Thyroid gland (tissue), 4 donors: ENCODE measurements at regions not wholly inside any gene's neighbourhood (a gene's known extent, or its start where the extent isn't known, plus 50 kb on each side); places are given as distances from the start of the nearest gene placed in this dataset.

Source experiments
- DNase-seq, 2 donors: peaks; one replicate each; pipeline ENCODE4 v3.0.0-alpha.2; 2019
- H3K27ac ChIP-seq, 3 donors: fragments of 200-600 bp; sonication (generic); 1 replicate in 2 of 3; 2 replicates in 1 of 3; pipeline ENCODE4 v1.5.1; 2016 to 2019; ENCODE audit warnings: mild to moderate bottlenecking in 1 of 3, moderate library complexity in 1 of 3
- H3K27me3 ChIP-seq: fragments of 200-600 bp; sonication (generic); one replicate; pipeline ENCODE4 v1.5.1; 2019
- H3K36me3 ChIP-seq, 2 donors: fragments of 200-600 bp; sonication (generic); one replicate each; pipeline ENCODE4 v1.5.1; 2016 to 2019
- H3K4me1 ChIP-seq, 2 donors: fragments of 200-600 bp; sonication (generic); one replicate each; pipeline ENCODE4 v1.5.1; 2017 to 2019
- H3K4me3 ChIP-seq, 3 donors: fragments of 200-600 bp; sonication (generic); replicated peaks in 1 of 3; 1 replicate in 2 of 3; 2 replicates in 1 of 3; pipeline ENCODE4 v1.5.1; 2016; ENCODE audit warnings: mild to moderate bottlenecking in 1 of 3
- H3K9me3 ChIP-seq: fragments of 200-600 bp; sonication (generic); one replicate; pipeline ENCODE4 v1.5.1; 2017
- POLR2A ChIP-seq, 2 donors: fragments of 450-650 bp; IDR thresholded peaks; one replicate each; pipeline ENCODE4 v1.6.1; 2017; ENCODE audit warnings: antibody characterized with exemption in 2 of 2, mild to moderate bottlenecking in 2 of 2, moderate library complexity in 1 of 2
- WGBS, 2 donors: methylation state at CpG; one replicate each; pipeline ENCODE4 v1.1.5; 2017; 5-methylcytosine and 5-hydroxymethylcytosine counted together
- intact Hi-C: fragments of 100-400 bp; cut with DNase I; formaldehyde crosslinking; loops from one replicate; pipeline ENCODE4 v1.15.1; 2023
- TF ChIP-seq, protein P1 (sequence below), 6 experiments: fragments of 200-600 bp in 3 of 6; fragments of 450-650 bp in 3 of 6; sonication (generic) in 3 of 6; IDR thresholded peaks; one replicate each; pipeline ENCODE4 v1.5.1; 2016 to 2019; ENCODE audit warnings: antibody characterized with exemption in 6 of 6, mild to moderate bottlenecking in 2 of 6, inconsistent platforms in 1 of 6, moderate library complexity in 1 of 6

DNA sequence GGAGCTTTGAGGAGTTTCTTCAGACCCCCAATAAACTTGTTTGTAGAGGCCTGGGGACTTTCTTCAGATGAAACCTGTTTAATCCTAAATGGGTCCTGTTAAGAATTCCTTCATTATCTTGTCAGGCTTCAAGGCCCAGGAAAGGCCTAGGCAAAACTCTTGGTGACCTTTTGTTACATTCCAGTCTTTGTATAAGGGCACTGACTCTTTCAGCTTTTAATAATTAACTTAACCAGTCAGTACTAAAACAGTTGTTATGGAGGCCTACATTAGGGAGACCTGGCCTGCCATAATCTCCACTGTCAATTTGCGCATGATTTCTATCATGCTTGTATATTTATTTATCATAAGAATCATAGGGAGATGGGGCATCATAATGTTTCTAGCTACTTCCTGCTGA is 110.2 kb downstream of the FCRL5 start:
- 95 to 97% methylated on average over 1 of the region's 1 CpG for WGBS, 2 donors
- Histone ChIP-seq H3K4me3 (no peak overlapping the region), H3K27ac (no peak overlapping the region), H3K36me3 (no peaks in the 10 kb centered on the region), H3K4me1 (no peaks in the 10 kb centered on the region), H3K9me3 (no peaks in the 10 kb centered on the region), H3K27me3 (no peaks in the 10 kb centered on the region)
- intact Hi-C loops, result no loop called here
- no peak for DNase-seq
- no peak for TF ChIP-seq POLR2A (IDR thresholded peaks at IDR 0.05)
- TF ChIP-seq, protein P1, sequence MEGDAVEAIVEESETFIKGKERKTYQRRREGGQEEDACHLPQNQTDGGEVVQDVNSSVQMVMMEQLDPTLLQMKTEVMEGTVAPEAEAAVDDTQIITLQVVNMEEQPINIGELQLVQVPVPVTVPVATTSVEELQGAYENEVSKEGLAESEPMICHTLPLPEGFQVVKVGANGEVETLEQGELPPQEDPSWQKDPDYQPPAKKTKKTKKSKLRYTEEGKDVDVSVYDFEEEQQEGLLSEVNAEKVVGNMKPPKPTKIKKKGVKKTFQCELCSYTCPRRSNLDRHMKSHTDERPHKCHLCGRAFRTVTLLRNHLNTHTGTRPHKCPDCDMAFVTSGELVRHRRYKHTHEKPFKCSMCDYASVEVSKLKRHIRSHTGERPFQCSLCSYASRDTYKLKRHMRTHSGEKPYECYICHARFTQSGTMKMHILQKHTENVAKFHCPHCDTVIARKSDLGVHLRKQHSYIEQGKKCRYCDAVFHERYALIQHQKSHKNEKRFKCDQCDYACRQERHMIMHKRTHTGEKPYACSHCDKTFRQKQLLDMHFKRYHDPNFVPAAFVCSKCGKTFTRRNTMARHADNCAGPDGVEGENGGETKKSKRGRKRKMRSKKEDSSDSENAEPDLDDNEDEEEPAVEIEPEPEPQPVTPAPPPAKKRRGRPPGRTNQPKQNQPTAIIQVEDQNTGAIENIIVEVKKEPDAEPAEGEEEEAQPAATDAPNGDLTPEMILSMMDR (IDR thresholded peaks at IDR 0.05), result no peak

DNA sequence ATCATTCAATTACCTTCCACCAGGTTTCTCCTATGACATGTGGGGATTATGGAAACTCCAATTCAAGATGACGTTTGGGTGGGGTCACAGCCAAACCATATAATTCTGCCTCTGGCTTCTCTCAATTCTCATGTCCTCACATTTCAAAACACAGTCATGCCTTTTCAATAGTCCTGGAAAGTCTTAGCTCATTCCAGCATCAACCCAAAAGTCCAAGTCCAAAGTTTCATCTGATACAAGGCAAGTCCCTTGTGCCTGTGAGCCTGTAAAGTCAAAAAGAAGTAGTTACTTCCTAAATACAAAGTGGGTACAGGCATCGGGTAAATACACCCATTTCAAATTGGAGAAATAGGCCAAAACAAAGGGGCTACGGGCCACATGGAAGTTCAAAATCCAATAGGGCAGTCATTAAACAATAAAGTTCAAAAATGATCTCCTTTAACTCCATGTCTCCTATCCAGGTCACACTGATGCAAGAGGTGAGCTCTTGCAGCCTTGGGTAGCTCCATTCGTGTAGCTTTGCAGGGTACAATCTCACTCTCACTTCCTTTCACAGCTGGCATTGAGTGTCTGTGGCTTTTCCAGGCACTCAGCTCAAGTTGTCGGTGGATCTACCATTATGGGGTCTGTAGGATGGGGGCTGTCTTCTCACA is 112.9 kb downstream of the FCRL5 start:
- H3K9me3 ChIP-seq, result no peaks in the 10 kb centered on the region
- no peak for DNase-seq
- 82 to 89% methylated on average over 5 of the region's 5 CpGs for WGBS, 2 donors
- H3K27me3 ChIP-seq, result no peaks in the 10 kb centered on the region
- intact Hi-C loops, result no loop called here
- no peaks in the 10 kb centered on the region for H3K4me1 ChIP-seq
- no peak overlapping the region for H3K4me3 ChIP-seq
- no peak overlapping the region for H3K27ac ChIP-seq
- TF ChIP-seq, protein P1 (IDR thresholded peaks at IDR 0.05), result no peak
- TF ChIP-seq POLR2A (IDR thresholded peaks at IDR 0.05), result no peak
- no peaks in the 10 kb centered on the region for H3K36me3 ChIP-seq

DNA sequence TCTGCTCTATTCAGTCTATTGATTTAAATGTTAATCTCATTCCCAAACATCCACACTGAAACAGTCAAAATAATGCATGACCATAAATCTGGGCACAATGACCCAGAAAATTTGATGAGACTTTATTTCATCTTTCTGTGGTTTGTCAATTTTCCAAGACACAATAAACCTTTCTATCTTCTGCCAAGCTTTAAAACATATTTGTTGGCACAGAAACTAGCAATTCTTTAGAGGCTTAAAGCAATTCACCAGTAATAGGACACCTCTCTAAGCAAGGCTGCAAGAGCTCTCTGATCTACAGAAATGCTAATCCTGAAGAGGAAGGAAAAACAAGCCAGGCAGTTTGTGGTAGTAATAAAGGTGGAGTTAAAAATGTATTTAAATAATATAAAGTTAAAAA is 113.7 kb downstream of the FCRL5 start:
- no peaks in the 10 kb centered on the region for H3K27me3 ChIP-seq
- intact Hi-C loops, result no loop called here
- no peak overlapping the region for H3K4me3 ChIP-seq
- DNase-seq, result no peak
- no peak for TF ChIP-seq POLR2A (IDR thresholded peaks at IDR 0.05)
- TF ChIP-seq, protein P1 (IDR thresholded peaks at IDR 0.05), result no peak
- H3K36me3 ChIP-seq, result no peaks in the 10 kb centered on the region
- no peaks in the 10 kb centered on the region for H3K9me3 ChIP-seq
- no peaks in the 10 kb centered on the region for H3K4me1 ChIP-seq
- H3K27ac ChIP-seq, result no peak overlapping the region

DNA sequence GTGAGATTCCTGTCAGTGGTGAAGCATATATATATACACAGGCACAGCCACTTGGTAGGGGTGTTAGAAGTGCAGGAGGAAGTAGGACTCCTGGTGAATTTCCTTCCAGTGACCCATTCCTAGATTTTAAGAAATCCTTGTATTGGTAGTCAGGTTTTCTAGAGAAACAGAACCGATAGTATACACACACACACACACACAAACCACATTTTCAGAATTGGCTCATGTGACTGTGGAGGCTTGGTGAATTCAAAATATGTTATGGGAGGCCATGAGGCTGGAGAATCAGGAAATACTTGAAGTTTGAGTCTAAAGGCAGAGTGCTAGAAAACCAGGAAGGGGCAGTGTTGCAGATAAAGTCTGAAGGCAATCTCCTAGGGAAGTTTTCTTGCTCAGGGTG is 114.2 kb downstream of the FCRL5 start:
- 72 to 78% methylated on average over 1 of the region's 1 CpG for WGBS, 2 donors
- TF ChIP-seq POLR2A (IDR thresholded peaks at IDR 0.05), result no peak
- TF ChIP-seq, protein P1 (IDR thresholded peaks at IDR 0.05), result no peak
- no peaks in the 10 kb centered on the region for H3K9me3 ChIP-seq
- H3K4me1 ChIP-seq, result no peaks in the 10 kb centered on the region
- H3K36me3 ChIP-seq, result no peaks in the 10 kb centered on the region
- no peak overlapping the region for H3K4me3 ChIP-seq
- intact Hi-C loops, result no loop called here
- H3K27ac ChIP-seq, result no peak overlapping the region
- no peaks in the 10 kb centered on the region for H3K27me3 ChIP-seq
- no peak for DNase-seq

DNA sequence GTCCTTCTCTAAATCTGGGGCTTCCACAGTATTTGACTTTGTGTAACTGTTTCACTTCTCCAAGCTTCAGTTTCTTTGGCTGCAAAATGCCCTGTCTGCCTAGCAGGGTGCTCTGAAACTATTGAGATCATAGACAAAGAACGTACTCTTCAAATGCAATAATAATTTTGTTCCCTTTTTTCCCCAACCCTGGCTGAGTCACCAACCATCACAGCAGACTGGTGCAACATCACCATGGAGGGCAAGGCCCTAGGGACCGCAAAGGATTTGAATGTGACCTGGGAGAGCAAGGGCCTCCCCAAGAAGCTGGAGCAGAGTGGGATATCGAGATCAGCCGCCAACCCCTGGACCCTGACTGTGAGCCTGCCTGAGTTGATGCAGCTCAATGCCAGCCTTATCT is 115.0 kb downstream of the FCRL5 start:
- TF ChIP-seq POLR2A (IDR thresholded peaks at IDR 0.05), result no peak
- TF ChIP-seq, protein P1 (IDR thresholded peaks at IDR 0.05), result no peak
- 80 to 93% methylated on average over 4 of the region's 4 CpGs for WGBS, 2 donors
- no peak for DNase-seq
- Histone ChIP-seq H3K4me1 (no peaks in the 10 kb centered on the region), H3K9me3 (no peaks in the 10 kb centered on the region), H3K4me3 (no peak overlapping the region), H3K27me3 (no peaks in the 10 kb centered on the region), H3K36me3 (no peaks in the 10 kb centered on the region), H3K27ac (no peak overlapping the region)
- intact Hi-C loops, result no loop called here
